ENCODE measurements at regions not wholly inside any gene's neighbourhood (a gene's known extent, or its start where the extent isn't known, plus 50 kb on each side); places are given as distances from the start of the nearest gene placed in this dataset.

DNA sequence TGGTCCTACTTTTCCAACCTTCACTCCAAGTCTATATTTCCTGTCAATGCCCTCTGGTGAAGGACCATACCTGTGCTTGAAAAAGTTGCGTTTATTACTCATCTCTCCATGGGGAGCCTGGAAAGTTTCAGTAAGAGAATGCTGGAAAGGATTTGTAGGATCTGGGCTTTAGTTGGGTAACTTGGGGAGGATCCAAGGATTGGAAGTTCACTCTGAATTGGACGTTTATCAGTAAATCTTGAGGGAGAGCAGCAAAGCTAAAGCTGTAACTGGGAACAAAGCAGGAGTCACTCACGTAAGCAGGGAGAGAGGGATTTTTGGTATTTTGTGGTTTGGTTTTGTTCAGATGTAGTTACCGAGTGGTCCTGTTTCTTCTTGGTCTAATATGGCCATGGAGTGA is 51.4 kb upstream of the NPVF start:
- TF ChIP-seq POLR2A (IDR thresholded peaks at IDR 0.05; ENCODE audit: low read depth), result no peak
- TF ChIP-seq, protein P1, sequence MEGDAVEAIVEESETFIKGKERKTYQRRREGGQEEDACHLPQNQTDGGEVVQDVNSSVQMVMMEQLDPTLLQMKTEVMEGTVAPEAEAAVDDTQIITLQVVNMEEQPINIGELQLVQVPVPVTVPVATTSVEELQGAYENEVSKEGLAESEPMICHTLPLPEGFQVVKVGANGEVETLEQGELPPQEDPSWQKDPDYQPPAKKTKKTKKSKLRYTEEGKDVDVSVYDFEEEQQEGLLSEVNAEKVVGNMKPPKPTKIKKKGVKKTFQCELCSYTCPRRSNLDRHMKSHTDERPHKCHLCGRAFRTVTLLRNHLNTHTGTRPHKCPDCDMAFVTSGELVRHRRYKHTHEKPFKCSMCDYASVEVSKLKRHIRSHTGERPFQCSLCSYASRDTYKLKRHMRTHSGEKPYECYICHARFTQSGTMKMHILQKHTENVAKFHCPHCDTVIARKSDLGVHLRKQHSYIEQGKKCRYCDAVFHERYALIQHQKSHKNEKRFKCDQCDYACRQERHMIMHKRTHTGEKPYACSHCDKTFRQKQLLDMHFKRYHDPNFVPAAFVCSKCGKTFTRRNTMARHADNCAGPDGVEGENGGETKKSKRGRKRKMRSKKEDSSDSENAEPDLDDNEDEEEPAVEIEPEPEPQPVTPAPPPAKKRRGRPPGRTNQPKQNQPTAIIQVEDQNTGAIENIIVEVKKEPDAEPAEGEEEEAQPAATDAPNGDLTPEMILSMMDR (IDR thresholded peaks at IDR 0.05), result no peak
